NCI-H774 (cell line): ENCODE measurements at regions not wholly inside any gene's neighbourhood (a gene's known extent, or its start where the extent isn't known, plus 50 kb on each side); places are given as distances from the start of the nearest gene placed in this dataset.

Source experiments
- DNase-seq: peaks from one replicate; lab custom pipeline; 2025; lab: John Stamatoyannopoulos, UW

GRCh38 chr16:87052506-87052905 lies 264.7 kb downstream of the C16orf95 start:
- DNase-seq: no peak

GRCh38 chr16:87053016-87053982 lies 263.9 kb downstream of the C16orf95 start:
- DNase-seq: no peak

- no peak for DNase-seq
These were observed 263.0 kb downstream of the C16orf95 start for GRCh38 chr16:87054154-87054553.

- DNase-seq: no peak
These were observed 262.3 kb downstream of the C16orf95 start for GRCh38 chr16:87054856-87055255.

- DNase-seq: no peak
These were observed 261.1 kb downstream of the C16orf95 start for GRCh38 chr16:87056083-87056482.

GRCh38 chr16:87056551-87056950 lies 260.6 kb downstream of the C16orf95 start:
- no peak for DNase-seq

DNA sequence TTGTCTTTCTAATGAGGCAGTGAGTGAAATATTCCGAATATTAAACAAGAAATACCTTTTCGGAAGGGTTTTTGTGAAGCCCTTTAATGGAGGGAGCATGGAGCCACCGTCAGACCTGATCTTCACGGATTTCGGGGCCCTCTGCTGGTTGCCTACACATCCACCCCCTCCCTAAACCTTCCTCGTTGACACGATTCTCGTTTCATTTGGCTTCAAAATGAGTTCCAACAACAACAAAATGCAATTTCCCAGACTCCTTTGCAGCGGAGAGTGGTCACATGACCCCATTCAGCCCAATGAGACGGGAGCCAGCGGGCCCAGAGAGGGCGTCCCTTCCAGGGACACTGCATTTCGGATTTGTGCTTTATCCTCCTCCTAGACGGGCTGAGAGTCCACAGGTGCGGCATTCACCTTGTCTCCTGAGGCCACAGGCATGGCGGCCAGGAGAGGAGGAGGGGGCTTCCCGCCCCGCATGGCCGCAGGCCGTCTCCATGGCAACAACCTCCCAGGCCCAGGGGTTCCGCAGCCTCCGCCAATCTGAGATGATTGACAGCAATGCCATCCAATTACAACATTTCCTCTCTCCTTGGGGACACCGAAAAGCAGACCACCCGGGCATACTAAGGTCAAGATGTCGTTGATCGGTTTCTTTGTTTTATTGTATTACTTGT lies 259.8 kb downstream of the C16orf95 start:
- no peak for DNase-seq

DNA sequence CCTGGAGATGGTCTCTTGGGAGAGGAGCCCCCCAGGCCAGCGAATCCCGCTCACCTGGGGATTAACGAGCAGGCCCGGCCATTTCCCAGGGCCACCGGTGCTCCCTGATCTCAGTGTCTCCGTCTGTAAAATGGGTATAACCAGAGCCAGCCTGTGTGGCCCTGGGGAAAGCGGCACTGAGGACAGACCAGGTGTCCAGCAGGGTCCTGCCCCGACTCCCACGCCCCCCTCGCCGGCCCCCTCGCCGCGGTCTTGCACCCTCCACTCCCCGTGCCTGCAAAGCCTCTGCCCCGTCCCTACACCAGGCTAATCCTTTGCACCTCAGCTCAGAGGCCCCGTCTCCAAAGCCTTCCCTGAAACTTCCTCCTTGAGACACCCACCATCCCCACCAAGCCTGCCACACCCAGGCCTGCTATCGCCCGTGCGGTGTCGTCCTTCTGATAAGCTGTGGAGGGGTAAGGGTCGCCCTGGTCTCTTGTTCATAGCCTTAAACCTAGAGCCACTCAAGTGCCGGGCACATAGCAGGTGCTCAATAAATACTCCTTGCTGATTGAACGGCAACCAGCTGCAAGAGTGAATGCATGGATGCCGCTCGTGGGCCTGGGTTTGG lies 259.1 kb downstream of the C16orf95 start:
- no peak for DNase-seq

DNA sequence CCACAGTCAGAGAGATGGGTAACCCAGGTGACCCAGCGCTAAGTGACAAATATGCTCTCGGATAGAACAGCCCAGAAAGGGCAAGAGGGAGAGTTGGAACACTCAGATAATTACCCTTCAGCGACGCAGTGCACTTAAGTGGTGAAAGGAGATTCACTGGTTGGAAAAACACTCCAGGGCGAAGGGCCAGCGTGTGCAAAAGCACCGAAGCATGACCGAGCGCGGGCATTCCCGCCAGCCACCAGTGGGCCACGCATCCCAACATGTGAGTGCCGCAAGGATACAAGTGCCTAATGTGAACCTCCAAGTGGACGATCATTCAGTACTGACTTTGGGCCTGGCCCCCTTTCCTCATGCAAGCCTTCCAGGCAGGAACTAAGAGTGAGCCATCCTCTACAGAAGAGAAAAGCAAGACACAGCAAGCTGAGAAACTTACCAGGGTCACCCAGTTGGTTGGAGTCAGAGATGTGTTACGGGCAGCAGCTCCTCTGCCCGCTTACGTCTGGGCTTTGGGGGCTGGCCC lies 258.4 kb downstream of the C16orf95 start:
- no peak for DNase-seq

DNA sequence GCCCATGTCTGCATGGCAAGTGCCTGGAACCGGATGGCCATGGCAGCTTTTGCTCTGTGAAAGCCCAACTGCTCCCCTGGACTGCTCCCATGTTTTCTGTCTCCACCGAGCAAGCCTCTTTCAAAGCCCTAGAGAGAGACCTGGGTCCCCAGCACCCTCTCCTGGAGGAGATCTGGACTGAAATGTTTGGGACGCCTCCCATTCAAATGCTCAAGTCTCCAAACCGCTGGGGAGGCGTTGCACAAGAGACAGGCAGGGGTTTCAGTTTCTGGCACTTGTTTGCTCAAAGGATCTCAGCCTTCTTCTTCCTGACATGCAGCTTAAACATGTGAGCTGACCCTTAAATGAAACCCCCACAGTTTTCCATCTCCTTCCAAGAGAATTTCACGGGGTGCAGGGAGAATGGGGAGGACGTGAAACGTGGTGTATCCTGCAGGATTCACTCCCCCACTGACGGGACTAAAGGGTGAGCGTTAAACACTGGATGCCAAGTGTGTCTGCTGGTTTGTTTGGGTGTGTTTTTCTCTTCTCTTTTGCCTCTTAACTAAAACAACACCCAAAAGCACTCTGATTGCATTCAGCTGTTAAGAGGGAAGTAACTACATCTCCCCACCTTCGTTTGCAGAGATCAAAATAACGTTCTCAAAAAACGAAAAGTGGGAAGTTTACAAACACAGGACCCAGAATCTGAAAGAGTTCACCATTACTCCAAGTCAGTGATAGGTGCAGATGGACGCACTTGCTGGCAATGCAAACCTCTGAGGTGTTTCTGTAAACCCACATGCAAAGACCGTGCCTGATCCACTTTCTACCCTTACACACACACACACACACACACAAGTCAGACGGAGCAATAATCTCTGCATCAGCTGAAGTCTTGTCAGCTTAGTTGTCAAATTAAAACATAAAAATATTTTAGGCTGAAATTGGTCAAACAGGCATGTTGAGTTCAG lies 256.9 kb downstream of the C16orf95 start:
- no peak for DNase-seq

DNA sequence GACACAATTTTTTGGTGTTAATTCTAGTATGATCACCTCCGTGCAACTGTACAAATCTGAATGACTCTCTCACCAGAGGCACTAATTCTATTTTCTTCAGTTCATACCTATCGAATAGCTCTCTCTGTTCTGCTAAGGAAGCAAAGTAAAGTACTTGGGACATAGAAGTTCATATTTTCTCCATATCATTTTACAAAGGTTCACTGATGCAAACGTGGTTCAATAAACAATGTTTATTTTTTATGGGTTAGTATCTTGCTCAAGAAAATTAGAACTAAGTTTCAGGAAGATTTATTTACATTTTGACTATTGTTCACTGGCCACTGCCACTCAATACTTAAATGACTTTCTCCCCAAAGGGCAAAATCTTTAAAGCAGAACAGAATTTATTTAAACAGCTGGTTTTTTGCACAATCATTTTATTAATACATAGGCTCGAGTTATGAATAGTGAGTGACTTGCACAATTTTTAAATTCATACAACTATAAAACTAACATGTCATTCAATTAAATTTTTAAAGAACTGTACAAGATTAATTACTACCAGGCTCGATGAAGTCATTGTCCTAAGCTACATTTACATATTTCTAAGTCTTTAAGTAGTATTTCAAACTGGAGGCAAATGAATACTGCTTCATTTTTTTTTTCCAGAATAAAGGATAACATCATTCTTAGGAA lies 255.8 kb downstream of the C16orf95 start:
- no peak for DNase-seq

- DNase-seq: peak; percentile 30
These were observed 254.4 kb downstream of the C16orf95 start for GRCh38 chr16:87062569-87063442.

- DNase-seq: no peak
These were observed 253.6 kb downstream of the C16orf95 start for GRCh38 chr16:87063543-87063942.

- DNase-seq: no peak
These were observed 252.3 kb downstream of the C16orf95 start for GRCh38 chr16:87064731-87065445.

GRCh38 chr16:87065446-87066132 lies 251.6 kb downstream of the C16orf95 start:
- DNase-seq: no peak

DNA sequence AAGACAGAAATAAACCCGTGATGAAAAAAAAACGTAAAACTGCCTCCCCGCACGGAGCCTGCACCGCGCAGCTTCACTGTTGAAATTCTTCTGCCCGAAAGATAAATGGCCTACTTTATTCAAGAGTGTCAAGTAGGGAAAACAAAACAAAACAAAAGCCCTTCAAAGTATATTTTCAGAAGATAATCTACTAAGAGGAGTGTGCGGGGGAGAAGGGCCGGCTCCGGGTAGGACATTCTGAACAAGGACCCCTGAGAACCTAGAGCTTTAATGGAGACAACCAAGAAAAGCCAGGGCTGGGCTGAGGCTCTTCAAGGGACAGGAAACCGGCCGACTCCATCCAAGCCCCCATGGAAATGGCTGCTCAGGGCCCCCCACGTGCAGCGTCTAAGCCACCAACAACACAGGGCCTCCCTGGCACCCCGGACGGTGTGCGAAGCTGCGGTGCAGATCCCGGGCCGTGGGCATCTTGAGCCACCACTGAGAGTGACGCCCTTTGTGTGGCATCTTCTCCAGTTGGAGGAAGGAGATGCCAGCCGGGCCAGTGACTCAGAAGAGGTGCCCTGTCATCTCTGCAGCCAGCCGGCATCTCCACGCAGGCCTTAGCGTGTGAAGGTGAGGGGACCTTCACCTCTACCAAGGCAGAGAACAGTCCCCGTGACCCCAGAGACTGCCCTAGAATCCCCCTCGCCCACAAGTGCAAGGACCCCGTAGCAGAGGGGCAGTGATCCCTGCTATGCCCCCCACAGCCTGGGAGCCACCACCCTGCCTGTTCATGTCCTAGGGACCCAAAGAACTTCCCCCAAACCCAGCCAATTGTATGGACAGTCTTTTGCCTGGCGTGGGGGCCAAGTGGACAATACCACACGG lies 250.8 kb downstream of the C16orf95 start:
- DNase-seq: no peak

DNA sequence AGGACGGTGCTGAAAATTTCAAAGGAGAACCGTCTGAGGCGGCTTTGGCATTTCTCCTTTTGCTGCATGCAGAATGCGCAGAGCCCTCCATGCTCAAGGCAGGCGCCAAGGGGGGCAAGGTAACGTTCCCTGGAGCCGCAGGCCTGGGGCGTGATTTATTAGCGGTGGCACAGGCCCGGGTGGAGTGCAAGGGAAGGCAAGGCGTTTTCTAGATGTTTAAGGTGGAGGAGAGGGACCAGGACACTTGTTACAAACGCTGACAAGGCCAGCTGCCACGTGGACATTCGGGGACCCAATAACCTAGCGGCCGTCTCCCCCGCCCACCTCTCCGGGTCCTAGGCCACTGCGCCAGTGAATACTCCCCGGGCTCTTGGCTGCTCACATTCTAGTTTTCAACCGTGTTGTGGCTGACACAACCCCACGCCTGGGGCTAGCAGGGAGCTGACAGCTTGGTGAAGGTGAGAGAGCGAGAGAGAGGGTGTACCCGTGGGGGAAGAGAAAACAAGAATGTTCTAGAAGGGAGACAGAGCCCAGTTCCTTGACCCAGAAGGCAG lies 250.1 kb downstream of the C16orf95 start:
- DNase-seq: no peak
